ENCODE measurements at regions not wholly inside any gene's neighbourhood (a gene's known extent, or its start where the extent isn't known, plus 50 kb on each side); places are given as distances from the start of the nearest gene placed in this dataset.

GRCh38 chr2:2410987-2411386, 79.9 kb upstream of the MYT1L start:
- Histone ChIP-seq H3K36me3 (no peaks in the 10 kb centered on the region), H3K27ac (no peak overlapping the region), H3K4me3 (no peak overlapping the region), H3K27me3 (no peaks in the 10 kb centered on the region), H3K9me3 (no peaks in the 10 kb centered on the region), H3K4me1 (no peaks in the 10 kb centered on the region)
- no peak for DNase-seq
- intact Hi-C loops (cut with DNase I; ENCODE audit: low total_unique reads), result no loop called here
- TF ChIP-seq POLR2A (IDR thresholded peaks at IDR 0.05) (no peak), CTCF (IDR thresholded peaks at IDR 0.05) (no peak)

- Histone ChIP-seq H3K36me3 (no peaks in the 10 kb centered on the region), H3K9me3 (no peaks in the 10 kb centered on the region), H3K27ac (no peak overlapping the region), H3K4me1 (no peaks in the 10 kb centered on the region), H3K4me3 (no peak overlapping the region), H3K27me3 (no peaks in the 10 kb centered on the region)
- TF ChIP-seq POLR2A (IDR thresholded peaks at IDR 0.05) (no peak), CTCF (IDR thresholded peaks at IDR 0.05) (no peak)
- no peak for DNase-seq
- intact Hi-C loops (cut with DNase I; ENCODE audit: low total_unique reads), result no loop called here
Observed at GRCh38 chr2:2409481-2409880, 78.4 kb upstream of the MYT1L start.

- Histone ChIP-seq H3K4me3 (no peak overlapping the region), H3K27me3 (no peaks in the 10 kb centered on the region), H3K4me1 (no peaks in the 10 kb centered on the region), H3K36me3 (no peaks in the 10 kb centered on the region), H3K27ac (no peak overlapping the region), H3K9me3 (no peaks in the 10 kb centered on the region)
- TF ChIP-seq CTCF (IDR thresholded peaks at IDR 0.05) (no peak), POLR2A (IDR thresholded peaks at IDR 0.05) (no peak)
- no peak for DNase-seq
- intact Hi-C loops (cut with DNase I; ENCODE audit: low total_unique reads), result no loop called here
Observed at GRCh38 chr2:2405780-2406179, 74.7 kb upstream of the MYT1L start.

GRCh38 chr2:2400286-2401038, 69.4 kb upstream of the MYT1L start:
- no peaks in the 10 kb centered on the region for H3K4me1 ChIP-seq
- TF ChIP-seq POLR2A (IDR thresholded peaks at IDR 0.05) (no peak), CTCF (IDR thresholded peaks at IDR 0.05) (no peak)
- intact Hi-C loops (cut with DNase I; ENCODE audit: low total_unique reads), result no loop called here
- H3K9me3 ChIP-seq, result no peaks in the 10 kb centered on the region
- H3K27me3 ChIP-seq, result no peaks in the 10 kb centered on the region
- no peak overlapping the region for H3K4me3 ChIP-seq
- DNase-seq, result no peak
- H3K27ac ChIP-seq, result no peak overlapping the region
- no peaks in the 10 kb centered on the region for H3K36me3 ChIP-seq

GRCh38 chr2:2399396-2399795, 68.3 kb upstream of the MYT1L start:
- Histone ChIP-seq H3K36me3 (no peaks in the 10 kb centered on the region), H3K4me3 (no peak overlapping the region), H3K27me3 (no peaks in the 10 kb centered on the region), H3K9me3 (no peaks in the 10 kb centered on the region), H3K27ac (no peak overlapping the region), H3K4me1 (no peaks in the 10 kb centered on the region)
- TF ChIP-seq POLR2A (IDR thresholded peaks at IDR 0.05) (no peak), CTCF (IDR thresholded peaks at IDR 0.05) (no peak)
- intact Hi-C loops (cut with DNase I; ENCODE audit: low total_unique reads), result no loop called here
- DNase-seq, result no peak

All from uterus (tissue), 3 donors.